HG03520 (cell line): ENCODE measurements at regions not wholly inside any gene's neighbourhood (a gene's known extent, or its start where the extent isn't known, plus 50 kb on each side); places are given as distances from the start of the nearest gene placed in this dataset.

Experiments used
- ATAC-seq: cut with Tn5 transposase; IDR thresholded peaks from one replicate; pipeline ENCODE4 v1.9.1; 2021; ENCODE audit warnings: mild to moderate bottlenecking, moderate library complexity; ENCODE audit not compliant: unreplicated experiment

DNA sequence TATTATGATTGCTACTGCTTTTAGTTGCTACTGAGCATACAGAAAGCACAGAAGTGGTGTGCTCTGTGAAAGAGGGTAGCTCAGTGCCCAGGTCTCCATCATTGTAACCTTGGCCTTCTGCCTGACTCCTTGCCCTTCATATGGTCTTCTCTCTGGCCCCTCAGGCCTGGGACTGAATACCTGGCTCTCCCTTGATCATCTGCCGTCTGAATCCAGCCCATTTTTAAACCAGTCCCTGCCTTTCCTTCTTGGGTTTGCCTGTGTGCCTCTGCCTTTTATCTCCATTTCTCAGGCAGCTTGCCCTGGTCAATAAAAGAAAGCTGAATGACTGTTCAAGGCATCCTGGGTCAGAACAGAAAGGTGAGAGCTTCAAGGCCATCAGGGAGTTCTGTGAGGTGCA, 109.1 kb upstream of the ZNF438 start:
- no peak for ATAC-seq

GRCh38 chr10:31142026-31142425, 110.4 kb upstream of the ZNF438 start:
- no peak for ATAC-seq

GRCh38 chr10:31143331-31143935, 111.8 kb upstream of the ZNF438 start:
- ATAC-seq = no peak

DNA sequence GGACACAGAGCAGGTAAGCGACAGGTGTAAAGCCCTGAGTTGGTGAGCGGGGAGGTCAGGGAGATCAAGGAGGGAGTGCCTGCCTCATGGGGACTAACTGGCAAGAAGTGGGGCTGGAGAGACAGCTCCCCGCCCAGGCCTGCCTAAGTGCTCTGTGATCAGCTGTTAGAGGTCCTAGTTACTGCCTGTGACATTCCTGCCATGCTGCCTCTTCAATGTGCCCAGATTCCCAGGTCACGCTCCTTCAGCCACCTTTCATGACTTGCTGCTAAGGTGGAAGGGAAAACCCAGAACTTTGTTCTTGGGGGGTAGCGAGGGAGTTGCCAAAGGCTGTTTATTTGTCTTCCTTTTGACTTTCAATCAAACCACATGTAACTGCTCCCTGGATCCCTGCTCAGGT, 114.3 kb upstream of the ZNF438 start:
- no peak for ATAC-seq

DNA sequence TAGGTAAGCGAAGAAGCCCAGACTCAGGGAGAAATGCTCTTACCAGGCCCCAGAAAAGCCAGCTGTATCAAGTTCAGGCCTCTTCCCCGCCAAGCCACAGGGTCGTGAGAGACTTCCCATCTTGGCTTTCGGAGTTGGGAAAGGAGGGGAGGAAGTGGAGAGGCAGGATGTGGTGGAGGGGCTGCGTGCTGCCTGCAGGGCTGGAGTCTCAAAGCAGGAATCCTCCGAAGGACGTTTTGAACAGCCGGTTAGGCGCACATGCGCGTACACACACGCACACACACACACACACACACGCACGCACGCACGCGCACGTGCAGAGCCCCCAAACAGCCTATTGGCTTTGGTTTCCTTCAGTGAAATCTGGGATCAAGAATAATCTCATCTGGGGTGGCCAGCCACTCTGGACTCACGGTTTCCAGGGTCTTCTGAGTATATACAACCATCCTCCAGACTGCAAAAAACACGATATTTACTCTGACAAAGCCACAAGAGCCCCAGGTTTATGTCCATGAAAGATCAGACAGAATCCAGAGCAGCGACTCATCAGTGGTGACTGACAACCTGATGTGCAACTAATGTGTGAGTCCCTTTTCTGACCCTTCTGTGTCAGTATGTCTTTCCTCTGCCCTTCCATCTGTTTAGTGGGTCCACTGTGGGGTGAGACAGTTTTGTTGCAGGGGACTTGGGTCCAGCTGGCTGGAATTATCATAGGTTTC, 115.0 kb upstream of the ZNF438 start:
- ATAC-seq = no peak

GRCh38 chr10:31147210-31147608, 115.5 kb upstream of the ZNF438 start:
- ATAC-seq = no peak

GRCh38 chr10:31148951-31149350, 117.3 kb upstream of the ZNF438 start:
- ATAC-seq = no peak

DNA sequence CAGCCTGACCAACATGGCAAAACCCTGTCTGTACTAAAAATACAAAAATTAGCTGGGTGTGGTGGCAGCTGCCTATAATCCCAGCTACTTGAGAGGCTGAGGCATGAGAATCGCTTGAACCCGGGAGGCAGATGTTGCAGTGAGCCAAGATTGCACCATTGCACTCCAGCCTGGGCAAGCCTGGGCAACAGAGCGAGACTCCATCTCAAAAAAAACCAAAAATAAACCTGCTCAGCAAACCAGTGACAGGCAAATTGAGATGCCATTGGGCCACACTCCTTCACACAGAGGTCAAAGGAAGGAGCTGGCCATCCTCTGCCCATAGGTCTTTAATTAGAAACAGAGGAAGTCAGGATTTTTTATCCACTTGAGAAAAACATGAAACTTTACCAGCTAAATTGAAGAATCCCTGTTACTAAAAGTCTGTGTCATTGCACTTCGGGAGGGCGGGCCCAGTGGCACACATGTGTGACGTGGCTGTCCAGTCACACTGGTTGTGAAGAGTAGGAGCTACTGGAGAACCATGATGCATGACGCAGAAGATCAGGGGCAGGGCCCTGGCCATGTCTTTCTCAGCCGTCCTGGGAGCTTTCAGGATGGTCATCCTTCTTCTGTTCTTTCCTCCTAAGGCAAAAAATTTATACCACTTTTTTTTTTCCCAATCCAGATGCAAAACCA, 118.3 kb upstream of the ZNF438 start:
- ATAC-seq = no peak

- ATAC-seq = no peak
Observed at GRCh38 chr10:31151301-31151700, 119.6 kb upstream of the ZNF438 start.

DNA sequence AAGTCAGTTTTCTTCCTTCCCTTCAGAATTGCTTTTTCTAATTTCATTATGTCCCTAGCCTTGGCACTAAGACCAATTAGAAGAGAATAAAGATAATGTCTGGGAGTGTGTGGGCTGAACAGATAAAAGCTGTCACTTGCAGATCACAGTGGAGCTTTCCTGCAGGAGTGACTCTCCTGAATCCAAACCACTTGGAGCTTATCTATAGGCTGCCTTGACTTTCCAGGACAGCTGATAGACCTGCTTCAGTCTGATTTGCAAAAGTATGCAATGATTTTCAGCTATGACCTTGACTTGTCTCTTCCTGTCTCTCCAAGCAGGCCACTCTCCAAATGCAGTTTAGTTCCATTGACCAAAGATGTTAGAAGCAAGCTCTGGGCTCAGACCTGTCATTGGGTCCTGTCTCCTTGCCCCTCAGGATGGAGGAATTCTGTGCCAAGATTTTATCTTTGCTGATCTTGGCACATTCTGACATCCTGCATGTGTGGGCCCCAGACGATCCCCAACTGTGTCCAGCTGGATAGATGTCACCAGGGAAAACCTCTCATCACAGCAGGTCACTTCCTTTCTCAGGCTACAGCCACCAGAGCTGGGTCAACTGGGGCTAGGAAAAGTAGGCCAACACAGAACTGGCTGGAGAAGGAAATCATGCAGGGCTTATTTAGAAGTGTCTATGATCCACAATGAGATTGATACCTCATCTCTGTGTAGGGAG, 120.9 kb upstream of the ZNF438 start:
- ATAC-seq = no peak

- ATAC-seq = no peak
Observed at GRCh38 chr10:31153161-31153560, 121.5 kb upstream of the ZNF438 start.

DNA sequence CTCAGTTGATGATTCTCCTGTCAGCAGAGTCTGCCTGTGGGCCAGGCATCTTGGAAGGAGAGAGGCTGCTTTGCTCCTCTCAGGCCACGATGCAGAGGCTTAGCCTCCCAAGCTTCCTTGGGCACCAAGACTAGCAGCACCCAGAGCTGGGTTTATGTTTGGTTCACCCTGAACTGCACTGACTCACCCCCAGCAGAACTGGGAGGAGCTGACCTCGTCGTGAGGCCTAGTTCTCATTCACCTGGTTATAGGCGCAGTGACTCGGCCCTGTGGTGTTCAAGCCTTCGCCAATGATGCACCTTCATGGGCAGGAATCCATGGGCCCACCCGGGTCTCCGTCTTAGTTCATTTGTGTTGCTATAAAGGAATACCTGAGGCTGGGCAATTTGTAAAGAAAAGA, 122.0 kb upstream of the ZNF438 start:
- ATAC-seq = no peak

DNA sequence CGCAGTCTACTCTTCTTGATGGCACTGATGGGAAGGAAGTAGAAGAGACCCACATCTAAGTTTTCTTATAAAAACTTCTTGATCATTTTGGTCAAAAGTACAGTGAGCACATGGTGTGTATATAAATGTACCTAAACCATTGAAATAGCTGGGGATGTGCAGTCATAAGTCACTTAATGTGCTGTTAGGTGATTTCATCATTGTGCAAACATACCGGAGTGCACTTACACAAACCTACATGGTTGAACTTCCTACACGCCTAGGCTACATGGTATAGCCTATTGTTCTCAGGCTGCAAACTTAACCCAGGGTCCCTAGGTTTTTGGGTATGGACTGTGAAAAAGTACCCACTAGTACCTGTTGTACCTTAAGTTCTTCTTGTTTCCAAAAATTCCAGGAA, 123.3 kb upstream of the ZNF438 start:
- no peak for ATAC-seq

GRCh38 chr10:31157123-31158010, 125.7 kb upstream of the ZNF438 start:
- no peak for ATAC-seq

DNA sequence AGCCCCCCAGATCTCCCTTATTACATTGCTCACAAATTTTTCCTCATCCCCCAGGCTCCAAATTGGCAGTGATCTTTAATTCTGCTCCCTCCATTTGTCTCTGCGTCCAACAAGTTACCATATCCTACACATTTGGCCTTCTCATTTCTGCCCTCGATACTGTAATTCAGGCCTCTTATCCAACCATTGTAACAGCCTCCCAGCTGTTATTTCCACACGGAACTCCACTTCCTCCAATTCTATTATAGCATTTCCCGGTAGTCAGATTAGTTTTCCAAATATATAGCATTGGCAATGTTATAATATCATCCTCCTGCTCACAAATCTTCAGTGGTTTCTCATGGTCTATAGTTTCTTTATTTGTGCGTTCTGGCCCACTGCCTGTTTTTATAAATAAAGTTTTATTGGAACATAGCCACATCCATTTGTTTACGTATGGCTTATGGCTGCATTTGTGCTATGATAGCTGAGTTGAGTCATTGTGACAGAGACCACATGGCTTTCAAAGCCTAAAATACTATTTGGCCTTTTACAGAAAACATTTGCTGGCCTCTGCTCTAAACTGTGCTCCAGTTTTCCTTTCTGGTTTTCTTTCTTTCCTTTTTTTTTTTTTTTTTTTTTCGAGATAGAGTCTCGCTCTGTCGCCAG, 126.5 kb upstream of the ZNF438 start:
- no peak for ATAC-seq

GRCh38 chr10:31166606-31167005, 134.9 kb upstream of the ZNF438 start:
- no peak for ATAC-seq

- ATAC-seq = no peak
Observed at GRCh38 chr10:31170636-31171035, 139.0 kb upstream of the ZNF438 start.

- no peak for ATAC-seq
Observed at GRCh38 chr10:31171402-31172083, 139.9 kb upstream of the ZNF438 start.

- no peak for ATAC-seq
Observed at GRCh38 chr10:31172925-31173324, 141.3 kb upstream of the ZNF438 start.

DNA sequence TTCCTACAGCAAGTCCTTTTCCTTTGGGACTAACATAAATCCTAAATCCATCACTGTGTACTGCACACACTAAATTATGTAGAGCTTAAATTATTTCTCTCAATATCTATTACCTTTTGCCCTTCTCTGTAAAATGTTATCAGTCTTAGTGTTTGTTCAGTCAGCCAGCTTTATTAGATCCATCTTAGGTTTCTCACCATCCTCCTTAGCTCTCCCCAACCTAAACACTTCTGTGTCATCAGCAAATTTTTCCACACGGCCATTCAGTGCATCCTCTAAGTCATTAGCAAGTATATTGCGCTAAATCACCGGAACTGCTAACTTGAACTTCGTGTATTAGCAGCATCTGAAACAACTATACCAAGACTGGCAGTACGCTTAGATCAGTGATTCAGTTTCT, 142.1 kb upstream of the ZNF438 start:
- ATAC-seq = no peak
